Peyer's patch (tissue), 4 donors: ENCODE measurements at regions not wholly inside any gene's neighbourhood (a gene's known extent, or its start where the extent isn't known, plus 50 kb on each side); places are given as distances from the start of the nearest gene placed in this dataset.

ENCODE experiments used
- POLR2A ChIP-seq, 2 donors: fragments of 450-650 bp; IDR thresholded peaks; one replicate each; pipeline ENCODE4 v1.5.1; 2017; ENCODE audit warnings: antibody characterized with exemption in 2 of 2, mild to moderate bottlenecking in 2 of 2, moderate library complexity in 2 of 2
- TF ChIP-seq, protein P1 (sequence below), 6 experiments: fragments of 450-650 bp in 4 of 6; fragments of 200-600 bp in 2 of 6; sonication (generic) in 1 of 6; IDR thresholded peaks; one replicate each; pipeline ENCODE4 v1.5.1; 2017 to 2019; ENCODE audit warnings: antibody characterized with exemption in 6 of 6, mild to moderate bottlenecking in 3 of 6, moderate library complexity in 1 of 6

DNA sequence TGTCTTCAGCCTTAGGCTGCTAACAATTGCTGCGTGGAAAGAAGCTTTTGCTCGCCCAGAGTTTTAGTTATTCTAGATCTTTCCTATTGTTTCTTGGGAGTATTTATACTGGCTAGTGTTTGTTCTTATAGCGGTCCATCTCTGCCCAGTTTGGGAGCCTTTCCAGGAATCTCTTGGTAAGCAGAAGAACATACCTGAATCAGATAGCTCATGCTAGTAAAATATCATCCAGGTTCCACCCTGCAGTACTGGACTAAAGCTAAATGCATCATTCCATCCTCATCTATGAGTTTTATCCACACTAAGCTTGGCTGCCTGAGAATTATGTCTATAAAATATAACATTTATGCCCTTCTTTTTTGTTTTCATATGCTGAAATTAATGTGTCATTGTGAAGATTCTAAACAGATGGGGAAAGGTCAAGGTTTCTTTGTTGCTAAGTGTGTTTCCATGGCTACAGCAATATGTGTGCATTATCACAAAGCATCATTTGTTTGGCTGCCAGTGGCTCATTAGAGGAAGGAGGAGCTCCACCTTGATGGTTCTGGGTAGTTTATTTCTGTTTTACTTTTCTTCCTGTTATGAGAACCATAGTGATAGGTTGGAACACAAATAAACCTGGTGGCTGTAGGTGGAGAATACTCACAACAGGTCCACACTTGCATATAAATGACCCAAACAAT, 182.8 kb downstream of the PIK3C3 start:
- no peak for TF ChIP-seq POLR2A (IDR thresholded peaks at IDR 0.05)
- TF ChIP-seq, protein P1, sequence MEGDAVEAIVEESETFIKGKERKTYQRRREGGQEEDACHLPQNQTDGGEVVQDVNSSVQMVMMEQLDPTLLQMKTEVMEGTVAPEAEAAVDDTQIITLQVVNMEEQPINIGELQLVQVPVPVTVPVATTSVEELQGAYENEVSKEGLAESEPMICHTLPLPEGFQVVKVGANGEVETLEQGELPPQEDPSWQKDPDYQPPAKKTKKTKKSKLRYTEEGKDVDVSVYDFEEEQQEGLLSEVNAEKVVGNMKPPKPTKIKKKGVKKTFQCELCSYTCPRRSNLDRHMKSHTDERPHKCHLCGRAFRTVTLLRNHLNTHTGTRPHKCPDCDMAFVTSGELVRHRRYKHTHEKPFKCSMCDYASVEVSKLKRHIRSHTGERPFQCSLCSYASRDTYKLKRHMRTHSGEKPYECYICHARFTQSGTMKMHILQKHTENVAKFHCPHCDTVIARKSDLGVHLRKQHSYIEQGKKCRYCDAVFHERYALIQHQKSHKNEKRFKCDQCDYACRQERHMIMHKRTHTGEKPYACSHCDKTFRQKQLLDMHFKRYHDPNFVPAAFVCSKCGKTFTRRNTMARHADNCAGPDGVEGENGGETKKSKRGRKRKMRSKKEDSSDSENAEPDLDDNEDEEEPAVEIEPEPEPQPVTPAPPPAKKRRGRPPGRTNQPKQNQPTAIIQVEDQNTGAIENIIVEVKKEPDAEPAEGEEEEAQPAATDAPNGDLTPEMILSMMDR (IDR thresholded peaks at IDR 0.05) = no peak
